ENCODE measurements at regions not wholly inside any gene's neighbourhood (a gene's known extent, or its start where the extent isn't known, plus 50 kb on each side); places are given as distances from the start of the nearest gene placed in this dataset.

DNA sequence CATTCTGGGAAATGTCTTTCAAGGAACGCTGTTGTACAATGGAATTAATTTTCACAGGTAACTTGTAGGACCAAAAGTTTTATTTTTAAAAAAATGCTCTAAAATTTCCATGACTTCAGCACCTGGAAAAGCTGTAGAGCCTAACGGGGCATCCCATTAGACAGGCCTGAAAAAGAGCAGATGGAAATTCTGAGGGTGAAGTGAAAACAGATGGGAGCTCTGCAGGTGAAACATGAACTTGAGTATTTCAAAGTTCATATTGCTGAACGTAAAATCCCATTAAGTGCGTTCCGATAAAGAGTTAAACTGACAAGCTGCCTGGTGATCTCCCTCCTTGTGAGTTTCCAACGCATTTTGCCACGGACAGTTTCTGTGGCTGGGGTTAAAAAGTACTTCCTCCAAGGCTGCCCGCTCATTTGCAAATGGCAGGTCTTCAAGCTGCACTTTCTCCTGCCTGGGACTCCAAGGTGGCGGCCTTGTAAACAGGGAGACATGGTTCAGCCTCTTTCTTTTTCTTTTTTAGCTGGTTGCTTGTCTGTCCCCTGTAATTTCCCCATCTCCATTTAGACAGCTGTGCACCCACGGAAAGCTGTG, 450.4 kb downstream of the FGF9 start:
- TF ChIP-seq POLR2A (IDR thresholded peaks at IDR 0.05; ENCODE audit: low read depth, low read length), result no peak
- DNase-seq (ENCODE audit: insufficient read length, low spot score), result no peak
- FAIRE-seq, result no peak

DNA sequence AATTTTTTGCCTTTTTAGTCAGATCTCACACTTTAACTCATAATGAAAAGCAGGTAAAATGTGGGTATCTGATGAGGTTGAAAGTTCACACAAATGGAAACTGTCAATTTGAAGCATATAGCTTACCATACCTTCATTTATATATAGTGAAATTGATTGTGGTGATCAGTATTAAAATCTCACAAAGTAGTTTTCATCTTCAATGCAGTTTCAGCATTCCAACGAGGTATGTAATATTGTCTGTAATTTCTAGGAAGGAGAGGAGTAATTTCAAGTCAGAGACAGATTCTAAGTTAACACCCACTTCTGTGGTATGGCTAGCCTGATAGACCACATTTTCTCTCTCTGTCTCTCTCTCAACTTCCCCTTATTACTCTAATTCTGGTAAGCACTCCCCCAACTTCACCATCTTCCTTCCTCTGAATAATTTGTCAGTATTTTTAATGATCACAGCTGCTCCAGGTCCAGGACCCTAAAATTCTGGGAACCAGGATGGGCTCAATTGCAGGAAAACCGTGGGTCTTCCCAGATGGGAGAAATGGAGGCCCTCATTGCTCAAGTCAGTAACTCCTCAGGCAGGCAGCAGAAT, 455.7 kb downstream of the FGF9 start:
- FAIRE-seq, result no peak
- DNase-seq (ENCODE audit: insufficient read length, low spot score), result no peak
- TF ChIP-seq POLR2A (IDR thresholded peaks at IDR 0.05; ENCODE audit: low read depth, low read length), result no peak

DNA sequence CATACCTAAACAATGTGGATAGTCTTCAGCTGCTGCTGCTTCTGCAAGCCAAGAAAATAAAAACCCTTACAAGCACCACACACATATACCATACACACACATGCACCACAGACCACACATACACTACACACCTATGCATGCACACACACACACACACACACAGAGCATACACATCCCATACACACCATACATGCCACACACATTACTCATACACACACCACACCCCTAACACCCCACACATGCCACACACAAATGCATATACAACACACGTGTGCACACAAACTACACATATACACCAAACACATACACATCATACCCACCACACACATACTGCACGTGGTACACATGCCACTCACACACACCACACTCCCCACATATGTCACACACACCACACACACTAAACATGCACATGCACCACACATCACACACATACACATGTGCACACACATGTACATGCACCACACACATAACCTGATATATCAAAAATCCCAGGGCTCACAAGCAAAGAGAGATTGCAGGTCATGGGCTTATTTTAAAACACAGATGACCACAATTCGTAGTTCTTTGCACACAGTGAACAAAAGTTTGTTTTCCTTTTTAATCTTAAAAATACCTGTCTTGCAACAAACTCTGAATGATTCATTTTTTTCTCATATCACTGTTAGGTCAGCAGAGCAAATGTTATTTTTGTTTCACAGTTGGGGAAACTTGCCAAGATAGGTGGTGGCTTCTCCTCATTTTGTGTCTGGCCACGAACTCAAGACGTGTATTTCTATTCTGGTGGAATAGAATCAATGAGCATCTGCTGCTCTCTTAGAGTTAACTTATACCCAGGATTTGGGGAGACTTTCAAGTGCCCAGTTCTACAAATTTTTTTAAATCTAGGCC, 456.6 kb downstream of the FGF9 start:
- TF ChIP-seq POLR2A (IDR thresholded peaks at IDR 0.05; ENCODE audit: low read depth, low read length), result no peak
- FAIRE-seq (no peak), DNase-seq (ENCODE audit: insufficient read length, low spot score) (no peak)

DNA sequence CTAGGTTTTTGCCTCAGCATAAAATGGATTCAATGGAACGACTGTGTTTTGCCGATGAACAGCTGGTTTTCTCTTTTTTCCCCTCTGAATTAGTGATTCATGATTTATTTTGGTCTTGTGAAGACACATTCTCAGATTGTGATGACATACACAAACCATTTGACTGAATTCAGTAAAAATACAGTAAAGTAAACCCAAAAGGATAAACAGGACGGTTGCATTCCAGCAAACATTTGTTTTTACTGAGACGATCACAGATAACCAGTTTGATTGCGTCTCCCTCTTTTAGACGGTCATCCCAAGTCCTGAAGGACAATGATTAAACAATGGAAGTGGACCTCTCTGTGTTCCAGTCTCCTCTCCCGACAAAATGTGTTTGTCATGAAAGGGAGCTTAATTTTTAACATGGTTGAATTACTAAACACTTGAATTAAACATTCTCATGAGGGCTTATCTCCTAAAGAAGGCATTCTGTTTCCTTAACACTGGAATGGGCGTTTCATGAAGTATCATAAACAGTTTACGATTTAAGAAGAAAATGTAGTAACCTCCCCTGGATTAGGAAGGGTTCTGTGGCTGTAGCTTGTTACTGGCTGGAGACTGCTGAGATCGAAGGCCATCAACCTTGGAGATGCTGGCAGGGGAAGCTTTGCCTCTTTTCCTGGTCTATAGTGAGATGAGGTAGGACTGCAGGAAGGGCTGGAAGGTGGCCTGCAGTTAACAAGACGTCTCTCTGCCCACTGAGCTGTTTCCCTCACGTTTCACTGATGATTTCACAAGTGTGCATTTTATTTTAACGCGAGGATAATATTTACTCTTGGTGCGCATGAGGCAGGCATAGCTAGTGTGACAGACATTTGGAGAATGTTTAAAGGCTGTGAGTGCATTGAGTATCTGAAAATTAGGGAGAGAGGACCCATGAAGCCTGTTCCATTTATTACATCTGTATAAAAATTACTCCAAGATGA, 457.9 kb downstream of the FGF9 start:
- no peak for TF ChIP-seq POLR2A (IDR thresholded peaks at IDR 0.05; ENCODE audit: low read depth, low read length)
- FAIRE-seq, result no peak

DNA sequence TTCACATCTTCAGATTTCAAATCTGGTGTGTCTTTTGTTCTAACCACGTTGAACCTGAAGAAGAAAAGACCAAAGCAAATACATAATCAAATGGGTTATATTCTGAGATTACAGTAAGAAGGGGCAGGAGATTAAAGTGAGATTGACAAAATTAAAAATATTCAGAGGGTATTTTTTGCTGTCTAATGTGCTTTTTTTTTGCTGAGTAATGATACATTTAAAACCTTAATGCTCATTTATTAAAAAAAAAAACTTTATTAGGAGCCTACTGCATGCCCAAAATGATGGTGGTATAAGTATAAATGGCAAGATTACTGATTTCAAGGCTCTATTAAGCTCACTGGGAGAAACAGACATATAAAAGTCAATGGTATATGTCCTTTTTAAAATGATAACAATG, 459.4 kb downstream of the FGF9 start:
- FAIRE-seq, result no peak
- TF ChIP-seq POLR2A (IDR thresholded peaks at IDR 0.05; ENCODE audit: low read depth, low read length), result no peak
- no peak for DNase-seq (ENCODE audit: insufficient read length, low spot score)

More for the DNA sequence above, 457.9 kb downstream of the FGF9 start:
- DNase-seq (ENCODE audit: insufficient read length, low spot score), result no peak

DNA sequence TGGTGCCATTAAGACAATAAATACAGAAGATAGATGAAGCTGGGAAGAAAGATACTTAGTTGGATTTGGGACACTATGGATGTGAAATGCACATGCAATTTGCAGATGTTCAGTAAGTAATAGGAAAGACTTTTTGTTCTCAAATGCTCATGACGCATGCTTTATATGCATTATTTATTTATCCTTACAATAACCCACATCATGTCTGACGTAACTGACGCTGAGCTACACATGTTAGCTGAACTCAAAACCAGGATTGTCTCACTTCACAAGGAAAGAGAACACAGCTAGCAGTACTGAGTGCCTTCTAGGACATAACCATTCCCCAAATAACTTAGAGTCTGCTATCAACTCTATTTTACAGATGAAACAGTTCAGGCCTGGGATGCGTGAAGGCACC, 463.4 kb downstream of the FGF9 start:
- TF ChIP-seq POLR2A (IDR thresholded peaks at IDR 0.05; ENCODE audit: low read depth, low read length), result no peak
- FAIRE-seq (no peak), DNase-seq (ENCODE audit: insufficient read length, low spot score) (no peak)

DNA sequence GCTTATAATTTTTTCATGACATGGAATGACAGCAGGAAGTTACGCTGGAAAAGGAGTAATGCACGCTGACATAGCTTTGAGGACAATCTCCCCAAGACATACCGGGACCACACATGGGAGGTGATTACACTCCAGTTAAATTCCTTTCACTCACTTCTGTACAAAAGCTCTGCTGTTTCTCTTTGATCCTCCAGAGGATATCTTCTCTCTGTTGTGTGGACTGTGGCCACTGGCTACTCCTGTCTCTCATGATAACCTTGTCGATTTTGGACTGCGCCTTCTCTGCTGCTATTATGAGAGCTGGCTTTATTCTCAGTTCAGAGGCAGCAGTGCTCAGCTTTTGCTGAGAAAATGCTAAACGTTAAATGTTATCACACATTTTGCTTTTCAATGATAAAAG, 464.6 kb downstream of the FGF9 start:
- FAIRE-seq (no peak), DNase-seq (ENCODE audit: insufficient read length, low spot score) (no peak)
- no peak for TF ChIP-seq POLR2A (IDR thresholded peaks at IDR 0.05; ENCODE audit: low read depth, low read length)

DNA sequence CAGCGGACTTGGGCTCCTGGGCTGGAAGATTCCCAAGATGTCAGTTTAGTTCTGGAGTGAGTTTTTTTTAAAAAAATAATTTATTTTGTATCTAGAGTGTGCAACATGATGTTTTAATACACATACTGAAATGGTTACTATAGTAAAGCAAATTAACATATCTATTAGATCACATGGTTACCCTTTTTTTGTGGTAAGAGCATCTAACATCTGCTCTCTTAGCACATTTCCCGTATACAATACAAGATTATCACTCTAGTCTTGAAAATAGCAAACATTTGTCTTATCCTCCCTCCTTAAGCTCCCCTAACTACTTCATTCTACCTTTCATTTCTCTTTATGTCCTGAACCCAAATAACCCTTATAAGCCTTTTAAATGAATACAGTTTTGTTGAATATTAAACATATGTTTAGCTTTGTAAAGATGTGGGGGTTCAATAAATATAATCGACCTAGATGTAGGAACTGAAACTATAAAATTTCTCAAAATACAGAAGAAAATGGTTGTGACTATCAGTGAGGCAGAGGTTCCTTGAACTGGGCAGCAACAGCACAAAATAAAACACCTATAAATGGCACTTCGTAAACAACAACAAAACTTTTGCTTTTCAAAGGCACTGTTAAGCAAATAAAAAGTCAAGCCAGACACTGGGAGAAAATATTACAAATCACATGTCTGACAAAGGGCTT, 466.6 kb downstream of the FGF9 start:
- no peak for DNase-seq (ENCODE audit: insufficient read length, low spot score)
- no peak for TF ChIP-seq POLR2A (IDR thresholded peaks at IDR 0.05; ENCODE audit: low read depth, low read length)
- no peak for FAIRE-seq

DNA sequence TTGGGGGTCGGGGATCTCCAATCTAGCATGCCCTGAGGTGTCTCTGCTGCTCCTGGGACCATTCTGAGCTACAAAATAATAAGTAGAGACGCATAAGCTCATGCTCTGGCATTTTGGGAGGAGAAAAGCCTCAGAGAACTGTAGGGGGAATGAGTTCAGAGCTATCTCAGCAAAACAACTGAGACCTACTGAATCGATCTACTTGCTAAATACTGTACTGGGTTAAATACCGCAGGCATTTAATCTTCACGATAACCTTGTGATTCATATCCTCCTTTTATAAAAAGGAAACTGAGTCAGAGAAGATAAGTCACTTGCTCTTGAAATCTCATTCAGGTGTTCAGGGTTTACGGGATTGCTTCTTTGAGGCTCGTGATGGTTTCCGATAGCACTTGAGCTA, 468.1 kb downstream of the FGF9 start:
- DNase-seq (ENCODE audit: insufficient read length, low spot score) (no peak), FAIRE-seq (no peak)
- TF ChIP-seq POLR2A (IDR thresholded peaks at IDR 0.05; ENCODE audit: low read depth, low read length), result no peak

DNA sequence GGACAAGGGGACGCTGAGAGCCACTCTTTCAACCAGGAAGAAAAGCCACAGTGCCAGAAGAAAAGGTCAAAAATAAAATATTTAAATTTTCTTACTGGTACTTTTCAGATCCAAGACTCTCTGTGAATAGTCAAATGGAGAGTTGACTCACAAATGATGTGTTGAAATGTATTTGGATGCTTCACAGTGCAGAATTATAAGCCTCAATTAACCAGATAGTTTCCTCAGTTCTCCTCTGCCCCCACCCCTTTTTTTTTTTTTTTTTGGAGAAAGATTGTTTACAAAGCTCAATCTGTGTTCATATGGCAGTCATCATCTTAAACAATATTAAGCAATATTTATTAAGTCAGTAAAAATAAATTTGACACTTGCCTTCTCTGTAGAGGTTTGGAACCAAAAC, 470.8 kb downstream of the FGF9 start:
- DNase-seq (ENCODE audit: insufficient read length, low spot score), result no peak
- FAIRE-seq, result no peak
- no peak for TF ChIP-seq POLR2A (IDR thresholded peaks at IDR 0.05; ENCODE audit: low read depth, low read length)

DNA sequence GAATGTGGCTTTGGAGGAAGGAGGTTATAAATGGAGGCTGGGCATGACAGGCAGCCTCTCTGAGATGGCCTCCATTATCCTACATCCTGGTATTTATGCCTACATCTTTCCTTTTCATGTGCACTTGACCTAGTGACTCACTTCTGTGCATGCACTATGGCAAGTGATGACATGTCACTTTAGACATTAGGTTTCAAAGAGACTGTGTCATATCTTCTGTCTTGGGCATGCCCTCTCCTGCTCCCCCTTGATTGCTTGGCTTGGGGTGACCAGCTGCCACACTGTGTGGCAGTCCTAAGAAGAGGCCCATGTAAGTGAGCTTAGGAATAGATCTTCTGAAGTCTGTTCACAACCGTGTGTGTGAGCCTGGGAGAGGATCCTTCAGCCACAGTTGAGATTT, 472.8 kb downstream of the FGF9 start:
- DNase-seq (ENCODE audit: insufficient read length, low spot score) (no peak), FAIRE-seq (no peak)
- no peak for TF ChIP-seq POLR2A (IDR thresholded peaks at IDR 0.05; ENCODE audit: low read depth, low read length)

DNA sequence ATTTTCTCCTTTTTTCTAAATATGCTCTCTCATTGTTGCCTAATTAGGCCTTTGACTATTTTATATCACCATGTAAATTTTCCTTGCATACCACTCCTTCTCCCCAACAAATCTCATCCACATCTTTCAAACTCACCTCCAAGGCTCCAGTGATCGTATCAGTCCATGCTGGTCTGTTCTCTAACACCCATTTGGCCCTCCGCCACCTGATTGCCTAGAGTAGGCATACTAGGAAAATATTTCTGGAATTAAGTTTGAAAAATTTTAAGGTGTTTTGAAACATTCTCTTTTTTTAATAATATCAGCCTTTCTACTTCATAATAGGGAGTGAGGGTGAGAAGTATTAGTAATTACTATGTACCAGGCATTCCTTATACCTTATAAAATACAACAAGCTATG, 473.9 kb downstream of the FGF9 start:
- TF ChIP-seq POLR2A (IDR thresholded peaks at IDR 0.05; ENCODE audit: low read depth, low read length), result no peak
- DNase-seq (ENCODE audit: insufficient read length, low spot score), result no peak
- no peak for FAIRE-seq

DNA sequence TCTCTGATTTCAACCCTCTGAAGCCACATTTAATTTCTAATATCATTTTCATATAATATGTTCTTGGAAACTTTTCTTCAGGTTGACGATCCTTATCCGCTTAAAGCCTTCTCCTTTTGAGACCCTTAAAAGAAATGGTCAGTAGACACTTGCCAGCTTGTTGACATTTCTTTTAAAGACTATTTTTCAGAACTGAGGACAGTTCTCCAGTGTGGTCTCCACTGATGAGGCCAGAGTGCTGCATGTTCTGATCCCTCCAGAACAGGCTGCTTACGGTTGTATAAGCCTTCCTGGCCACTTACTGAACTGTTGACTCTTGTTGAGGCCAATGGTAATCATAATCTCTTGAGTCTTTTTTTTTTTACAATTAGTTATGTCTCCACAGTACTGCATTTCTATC, 477.3 kb downstream of the FGF9 start:
- FAIRE-seq (no peak), DNase-seq (ENCODE audit: insufficient read length, low spot score) (no peak)
- no peak for TF ChIP-seq POLR2A (IDR thresholded peaks at IDR 0.05; ENCODE audit: low read depth, low read length)
